Hematopoietic multipotent progenitor cell treated with erythropoietin and hydrocortisone succinate and interleukin-3 and kit ligand, for 15 days (in vitro differentiated cells): ENCODE measurements at regions not wholly inside any gene's neighbourhood (a gene's known extent, or its start where the extent isn't known, plus 50 kb on each side); places are given as distances from the start of the nearest gene placed in this dataset.
"Not testable (repeated sequence)": the region's sequence is repeated elsewhere in the genome, so short reads cannot be mapped to it uniquely, and the experiment has no call there.

Experiments used
- DNase-seq: peaks from one replicate; pipeline ENCODE4 v3.0.0-alpha.2; 2015; ENCODE audit warnings: low spot score

- DNase-seq, result no peak
Observed at GRCh38 chr5:99061299-99061698, 132.5 kb upstream of the CHD1 start.

GRCh38 chr5:99060306-99061261, 131.8 kb upstream of the CHD1 start:
- DNase-seq, result peak; percentile 76

DNA sequence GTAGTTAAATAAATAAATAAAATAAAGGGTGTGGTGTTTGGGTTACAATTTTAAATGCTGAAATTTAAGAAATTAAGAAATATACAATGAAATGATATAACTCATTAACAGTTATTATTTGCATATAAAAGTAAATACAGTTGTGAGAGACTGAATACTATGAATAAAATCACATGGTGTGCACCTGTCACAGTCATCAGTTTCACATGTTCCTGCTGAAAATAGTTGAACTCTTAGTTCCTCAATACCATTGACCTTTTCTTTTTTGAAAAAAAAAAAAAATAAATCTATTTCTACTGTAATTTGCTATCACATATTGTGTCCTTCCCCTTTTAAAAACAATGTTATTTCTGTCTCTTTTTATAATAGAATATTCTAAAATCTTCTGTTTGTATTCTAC, 130.9 kb upstream of the CHD1 start:
- no peak for DNase-seq

GRCh38 chr5:99058466-99058865, 129.7 kb upstream of the CHD1 start:
- DNase-seq, result no peak

- no peak for DNase-seq
Observed at GRCh38 chr5:99054972-99055371, 126.2 kb upstream of the CHD1 start.

DNA sequence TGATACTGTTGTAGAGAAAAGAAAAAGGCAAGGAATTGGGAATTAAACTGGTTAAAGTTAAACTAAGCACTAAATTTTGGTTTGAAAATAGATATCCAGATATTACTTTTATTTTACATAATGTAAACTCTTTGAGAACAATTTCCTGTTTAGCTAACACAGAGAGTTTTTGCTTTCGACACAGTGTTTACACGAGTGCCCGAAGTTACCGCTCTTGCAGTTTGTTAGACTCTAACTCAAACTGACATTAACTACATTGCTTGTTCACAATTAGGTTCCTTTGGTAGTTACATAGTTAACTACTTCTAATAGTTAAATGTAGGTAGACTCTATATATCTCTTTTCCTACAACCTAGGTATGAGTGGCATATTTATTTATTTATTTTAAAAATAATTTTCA, 117.1 kb upstream of the CHD1 start:
- no peak for DNase-seq

DNA sequence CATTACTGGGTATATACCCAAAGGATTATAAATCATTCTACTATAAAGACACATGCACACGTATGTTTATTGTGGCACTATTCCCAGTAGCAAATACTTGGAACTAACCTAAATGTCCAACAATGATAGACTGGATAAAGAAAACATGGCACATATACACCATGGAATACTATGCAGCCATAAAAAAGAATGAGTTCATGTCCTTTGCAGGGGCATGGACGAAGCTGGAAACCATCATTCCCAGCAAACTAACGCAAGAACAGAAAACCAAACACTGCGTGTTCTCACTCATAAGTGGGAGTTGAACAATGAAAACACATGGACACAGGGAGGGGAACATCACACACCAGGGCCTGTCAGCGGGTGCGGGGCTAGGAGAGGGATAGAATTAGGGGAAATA, 114.5 kb upstream of the CHD1 start:
- not testable (repeated sequence) for DNase-seq

- DNase-seq, result no peak
Observed at GRCh38 chr5:99037668-99038067, 108.9 kb upstream of the CHD1 start.

DNA sequence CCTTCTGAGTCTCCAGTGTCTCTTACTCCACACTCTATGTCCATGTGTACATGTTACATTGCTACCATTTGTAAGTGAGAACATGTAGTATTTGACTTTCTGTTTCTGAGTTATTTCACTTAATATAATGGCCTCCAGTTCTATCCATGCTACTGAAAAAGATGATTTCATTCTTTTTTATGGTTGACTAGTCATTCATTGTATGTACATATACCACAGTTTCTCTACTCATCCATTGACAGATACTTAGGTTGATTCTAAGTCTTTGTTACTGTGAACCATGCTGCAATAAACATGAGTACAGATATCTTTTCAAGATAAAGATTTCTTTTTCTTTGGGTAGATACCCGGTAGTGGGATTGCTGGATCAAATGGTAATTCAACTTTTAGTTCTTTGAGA, 107.1 kb upstream of the CHD1 start:
- no peak for DNase-seq

GRCh38 chr5:99034336-99034735, 105.5 kb upstream of the CHD1 start:
- DNase-seq, result peak; percentile 10

- DNase-seq, result peak; percentile 59
Observed at GRCh38 chr5:99033014-99033900, 104.5 kb upstream of the CHD1 start.

DNA sequence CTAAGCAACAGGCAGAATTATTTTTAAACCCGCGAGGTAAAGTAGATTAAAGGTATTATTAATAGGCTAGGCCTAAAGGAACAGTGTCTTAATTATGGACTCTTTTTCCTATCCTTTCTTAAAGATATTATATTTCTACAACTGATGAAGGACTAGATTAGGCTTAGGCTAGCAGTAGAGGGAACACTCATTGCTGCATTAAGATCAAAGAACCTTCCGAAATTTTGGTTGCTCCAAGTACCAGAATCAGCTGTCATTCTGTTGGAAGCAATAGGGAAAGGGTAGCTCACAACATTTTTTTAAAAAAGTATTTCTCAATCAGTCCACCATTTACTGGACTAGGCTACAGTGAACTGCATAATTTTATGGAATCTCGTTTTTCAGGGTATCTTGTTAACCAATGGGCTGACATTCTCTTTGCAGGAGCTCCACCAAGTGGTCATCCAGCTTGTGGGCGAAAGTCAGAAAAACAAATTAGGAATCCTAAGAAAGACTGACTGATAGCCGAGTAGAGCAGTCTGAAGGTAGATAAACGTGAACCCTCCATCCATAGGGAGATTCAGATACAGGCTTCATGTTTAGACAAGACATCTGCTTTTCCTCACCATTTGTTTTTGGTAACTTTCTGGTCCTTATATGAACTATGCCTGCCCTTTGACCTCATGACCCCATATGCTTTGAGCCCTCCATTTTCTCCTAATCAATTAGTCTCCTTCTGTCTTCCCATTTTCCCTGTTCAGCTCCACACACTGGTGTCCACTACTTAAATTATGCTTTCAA, 103.6 kb upstream of the CHD1 start:
- DNase-seq, result peak; percentile 81

DNA sequence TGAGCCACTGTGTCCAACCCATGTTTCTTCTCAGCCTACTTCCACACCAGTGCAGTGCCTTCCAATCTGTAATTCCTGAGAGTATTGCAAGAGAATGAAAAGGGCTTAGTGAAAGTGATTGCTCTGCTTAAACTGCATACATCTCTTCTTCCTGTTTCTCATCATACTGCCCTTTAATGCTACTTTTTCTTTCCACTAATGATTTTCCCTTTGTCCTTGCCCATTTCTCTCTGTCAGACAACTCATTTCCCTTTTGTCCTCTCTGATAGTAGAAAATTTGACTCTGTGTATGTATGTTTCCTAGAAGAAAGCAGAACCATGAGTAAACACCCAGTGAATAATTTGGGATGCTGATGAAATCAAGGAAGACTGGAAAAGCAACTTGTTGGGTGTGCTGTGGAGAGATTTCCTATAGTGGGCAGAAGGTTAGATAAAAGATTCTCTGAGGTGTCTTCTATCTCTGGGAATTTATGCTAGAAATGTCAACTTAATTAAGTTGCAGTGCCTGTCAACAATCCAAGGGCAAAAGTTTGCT, 102.2 kb upstream of the CHD1 start:
- no peak for DNase-seq

DNA sequence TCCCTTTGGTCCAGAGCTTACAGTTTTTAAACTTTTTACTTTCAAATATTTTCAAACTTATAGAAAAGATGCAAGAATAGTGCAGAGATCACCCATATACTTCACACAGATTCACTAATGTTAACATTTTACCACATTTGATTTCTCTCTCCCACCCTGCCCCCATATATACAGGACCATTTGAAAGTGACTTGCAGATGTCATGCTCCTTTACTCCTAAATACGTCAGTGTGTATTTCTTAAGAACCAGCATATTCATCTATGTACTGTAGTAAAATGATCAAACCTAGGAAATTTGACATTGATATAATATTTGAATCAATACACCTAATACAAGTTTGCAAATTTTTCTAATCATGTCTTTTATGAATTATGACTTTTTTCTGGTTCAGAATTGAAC, 100.4 kb upstream of the CHD1 start:
- no peak for DNase-seq

- not testable (repeated sequence) for DNase-seq
Observed at GRCh38 chr5:99028170-99028569, 99.4 kb upstream of the CHD1 start.

GRCh38 chr5:99025298-99026045, 96.7 kb upstream of the CHD1 start:
- no peak for DNase-seq

- DNase-seq, result no peak
Observed at GRCh38 chr5:99023330-99023729, 94.5 kb upstream of the CHD1 start.

GRCh38 chr5:99022250-99022649, 93.4 kb upstream of the CHD1 start:
- no peak for DNase-seq

DNA sequence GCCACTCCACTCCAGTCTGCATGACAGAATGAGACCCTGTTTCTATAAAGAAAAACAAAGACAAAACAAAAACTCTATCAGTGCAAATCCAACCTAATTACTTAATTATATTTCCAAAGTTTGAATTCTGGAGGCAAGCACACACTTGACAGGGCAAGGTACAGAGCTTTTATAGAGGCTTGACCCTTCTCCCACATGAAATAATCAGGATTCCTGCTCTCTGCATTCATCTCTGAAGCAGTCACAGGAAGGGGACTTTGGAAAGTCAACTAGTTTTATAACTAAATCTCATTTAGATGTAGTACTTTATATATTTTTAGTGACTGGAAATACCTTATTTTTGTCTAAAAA, 91.9 kb upstream of the CHD1 start:
- no peak for DNase-seq

- no peak for DNase-seq
Observed at GRCh38 chr5:99019812-99020697, 91.2 kb upstream of the CHD1 start.
